ENCODE measurements at regions not wholly inside any gene's neighbourhood (a gene's known extent, or its start where the extent isn't known, plus 50 kb on each side); places are given as distances from the start of the nearest gene placed in this dataset.

DNA sequence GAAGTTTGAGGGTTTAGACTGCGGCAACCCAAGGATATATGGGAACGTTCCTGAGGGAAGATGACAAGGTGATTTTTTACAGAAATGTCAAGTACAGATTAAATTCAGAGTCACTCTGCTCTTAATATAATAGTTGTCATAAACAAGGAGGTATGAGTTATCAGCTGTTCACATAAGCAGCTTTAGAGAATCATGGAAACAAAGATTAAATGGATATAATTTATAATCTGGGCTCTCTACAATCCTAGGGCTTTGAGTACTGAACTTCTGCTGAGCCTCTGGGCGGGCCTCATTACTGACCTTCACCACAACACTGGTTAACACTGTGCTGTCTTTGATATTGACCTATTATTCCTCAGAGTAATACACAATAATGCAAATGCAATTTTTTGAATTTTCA is 577.8 kb downstream of the RPS29 start:
- Histone ChIP-seq H3K27me3 (no peaks in the 10 kb centered on the region), H3K9me3 (no peaks in the 10 kb centered on the region), H3K36me3 (no peaks in the 10 kb centered on the region), H3K27ac (no peak overlapping the region), H3K4me3 (no peak overlapping the region), H3K4me1 (no peaks in the 10 kb centered on the region)
- in situ Hi-C loops (cut with MboI; ENCODE audit: low sequenced_read_pairs in 4 of 4) (no loop called here), intact Hi-C loops (cut with DNase I; ENCODE audit: low total_unique reads) (no loop called here)
- no peak for TF ChIP-seq POLR2A (IDR thresholded peaks at IDR 0.05)
- no peak for TF ChIP-seq CTCF (IDR thresholded peaks at IDR 0.05 in 4 of 5, conservative IDR thresholded peaks at IDR 0.05 in 1 of 5)
- ATAC-seq (no peak), DNase-seq (no peak)

GRCh38 chr14:48991141-48991540 is 595.0 kb downstream of the RPS29 start:
- Histone ChIP-seq H3K4me1 (no peaks in the 10 kb centered on the region), H3K9me3 (no peaks in the 10 kb centered on the region), H3K36me3 (no peaks in the 10 kb centered on the region), H3K27me3 (no peaks in the 10 kb centered on the region), H3K27ac (no peak overlapping the region), H3K4me3 (no peak overlapping the region)
- TF ChIP-seq CTCF (IDR thresholded peaks at IDR 0.05 in 4 of 5, conservative IDR thresholded peaks at IDR 0.05 in 1 of 5) (no peak), POLR2A (IDR thresholded peaks at IDR 0.05) (no peak)
- intact Hi-C loops (cut with DNase I; ENCODE audit: low total_unique reads): no loop called here
- in situ Hi-C loops (cut with MboI; ENCODE audit: low sequenced_read_pairs in 4 of 4): no loop called here
- DNase-seq (no peak), ATAC-seq (no peak)

DNA sequence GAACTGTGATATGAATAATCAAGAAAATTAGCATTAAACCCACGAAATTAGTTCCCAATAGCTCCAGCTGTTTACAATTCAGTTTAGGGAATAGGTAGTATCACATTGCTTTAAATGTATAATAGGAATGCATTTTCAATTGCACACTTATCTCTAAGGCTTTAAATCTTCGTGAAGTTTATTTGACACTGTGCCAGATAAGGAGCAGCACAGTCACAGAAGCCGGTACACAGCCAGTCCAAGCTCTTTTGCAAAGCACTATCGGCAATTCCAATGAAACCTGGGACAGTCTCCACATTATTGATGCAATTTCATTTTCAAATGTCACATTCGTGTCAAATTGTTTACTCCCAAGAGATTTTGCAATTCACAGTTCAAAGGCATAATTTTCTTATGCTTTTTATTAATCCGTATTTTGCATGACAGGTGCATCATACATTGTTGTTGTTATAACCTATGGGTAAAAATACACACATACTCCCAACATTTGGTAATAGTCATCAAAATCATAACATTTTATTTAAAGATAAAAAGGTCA is 602.8 kb downstream of the RPS29 start:
- TF ChIP-seq CTCF (IDR thresholded peaks at IDR 0.05 in 4 of 5, conservative IDR thresholded peaks at IDR 0.05 in 1 of 5): no peak
- TF ChIP-seq POLR2A (IDR thresholded peaks at IDR 0.05): no peak
- no peaks in the 10 kb centered on the region for H3K27me3 ChIP-seq
- in situ Hi-C loops (cut with MboI; ENCODE audit: low sequenced_read_pairs in 4 of 4) (no loop called here), intact Hi-C loops (cut with DNase I; ENCODE audit: low total_unique reads) (no loop called here)
- H3K4me3 ChIP-seq: no peak overlapping the region
- DNase-seq: no peak
- H3K36me3 ChIP-seq: no peaks in the 10 kb centered on the region
- no peaks in the 10 kb centered on the region for H3K4me1 ChIP-seq
- H3K9me3 ChIP-seq: no peaks in the 10 kb centered on the region
- no peak for ATAC-seq
- H3K27ac ChIP-seq: no peak overlapping the region

DNA sequence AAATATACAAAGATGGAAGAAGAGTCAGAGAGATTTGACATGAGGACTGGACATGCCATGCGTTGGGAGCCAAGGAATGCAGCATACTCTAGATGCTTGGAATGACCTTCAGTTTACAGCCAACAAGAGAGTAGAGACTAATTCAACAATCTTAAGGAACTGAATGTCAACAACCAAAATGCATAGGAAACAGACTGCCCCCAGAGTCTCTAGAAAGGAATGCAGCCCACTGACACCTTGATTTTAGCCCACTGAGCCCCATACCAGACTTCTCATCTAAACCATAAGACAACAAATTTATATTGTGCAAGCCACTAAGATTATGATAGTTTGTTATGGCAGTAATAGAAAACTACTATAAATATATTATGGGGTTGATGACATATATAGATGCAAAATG is 611.2 kb downstream of the RPS29 start:
- intact Hi-C loops (cut with DNase I; ENCODE audit: low total_unique reads) (no loop called here), in situ Hi-C loops (cut with MboI; ENCODE audit: low sequenced_read_pairs in 4 of 4) (no loop called here)
- Histone ChIP-seq H3K4me3 (no peak overlapping the region), H3K4me1 (no peaks in the 10 kb centered on the region), H3K27ac (no peak overlapping the region), H3K9me3 (no peaks in the 10 kb centered on the region), H3K36me3 (no peaks in the 10 kb centered on the region), H3K27me3 (no peaks in the 10 kb centered on the region)
- no peak for DNase-seq
- no peak for ATAC-seq
- TF ChIP-seq CTCF (IDR thresholded peaks at IDR 0.05 in 4 of 5, conservative IDR thresholded peaks at IDR 0.05 in 1 of 5): no peak
- no peak for TF ChIP-seq POLR2A (IDR thresholded peaks at IDR 0.05)

GRCh38 chr14:48973151-48973550 is 613.0 kb downstream of the RPS29 start:
- ATAC-seq (no peak), DNase-seq (no peak)
- Histone ChIP-seq H3K9me3 (no peaks in the 10 kb centered on the region), H3K4me3 (no peak overlapping the region), H3K27ac (no peak overlapping the region), H3K4me1 (no peaks in the 10 kb centered on the region), H3K36me3 (no peaks in the 10 kb centered on the region), H3K27me3 (no peaks in the 10 kb centered on the region)
- intact Hi-C loops (cut with DNase I; ENCODE audit: low total_unique reads) (no loop called here), in situ Hi-C loops (cut with MboI; ENCODE audit: low sequenced_read_pairs in 4 of 4) (no loop called here)
- TF ChIP-seq CTCF (IDR thresholded peaks at IDR 0.05 in 4 of 5, conservative IDR thresholded peaks at IDR 0.05 in 1 of 5) (no peak), POLR2A (IDR thresholded peaks at IDR 0.05) (no peak)

Measured in gastrocnemius medialis (tissue), 4 donors.